Stimulated activated CD8-positive, alpha-beta memory T cell treated with anti-CD3 and anti-CD28 coated beads, Interleukin-15, amount 100 ng/mL, for 48 hours (primary cell): ENCODE measurements at regions not wholly inside any gene's neighbourhood (a gene's known extent, or its start where the extent isn't known, plus 50 kb on each side); places are given as distances from the start of the nearest gene placed in this dataset.
"Not testable (repeated sequence)": the region's sequence is repeated elsewhere in the genome, so short reads cannot be mapped to it uniquely, and the experiment has no call there.

ENCODE experiments used
- DNase-seq, 2 donors: peaks; one replicate each; pipeline ENCODE4 v3.0.0-alpha.2; 2020; ENCODE audit warnings: low read depth in 2 of 2

- no peak for DNase-seq
Measured at GRCh38 chr20:47897461-47897860, 112.2 kb upstream of the SULF2 start.

GRCh38 chr20:47892681-47893080 is 107.4 kb upstream of the SULF2 start:
- DNase-seq, result not testable (repeated sequence)

GRCh38 chr20:47890708-47891107 is 105.4 kb upstream of the SULF2 start:
- DNase-seq, result not testable (repeated sequence)

- DNase-seq, result not testable (repeated sequence)
Measured at GRCh38 chr20:47889751-47890150, 104.5 kb upstream of the SULF2 start.

- no peak for DNase-seq
Measured at GRCh38 chr20:47888351-47888750, 103.1 kb upstream of the SULF2 start.

GRCh38 chr20:47887477-47888080 is 102.3 kb upstream of the SULF2 start:
- no peak for DNase-seq

- DNase-seq, result no peak
Measured at GRCh38 chr20:47887064-47887463, 101.8 kb upstream of the SULF2 start.

- DNase-seq, result no peak
Measured at GRCh38 chr20:47886454-47887041, 101.3 kb upstream of the SULF2 start.

GRCh38 chr20:47885909-47886453 is 100.7 kb upstream of the SULF2 start:
- no peak for DNase-seq

GRCh38 chr20:47883940-47884339 is 98.7 kb upstream of the SULF2 start:
- DNase-seq, result not testable (repeated sequence)

GRCh38 chr20:47883186-47883585 is 97.9 kb upstream of the SULF2 start:
- DNase-seq, result no peak

- DNase-seq, result no peak
Measured at GRCh38 chr20:47879771-47880170, 94.5 kb upstream of the SULF2 start.

- DNase-seq, result no peak
Measured at GRCh38 chr20:47878601-47879027, 93.3 kb upstream of the SULF2 start.

GRCh38 chr20:47876311-47877088 is 91.2 kb upstream of the SULF2 start:
- no peak for DNase-seq

GRCh38 chr20:47875297-47876025 is 90.2 kb upstream of the SULF2 start:
- DNase-seq, result no peak

GRCh38 chr20:47872341-47872740 is 87.1 kb upstream of the SULF2 start:
- DNase-seq, result no peak

- no peak for DNase-seq
Measured at GRCh38 chr20:47870475-47870874, 85.2 kb upstream of the SULF2 start.

GRCh38 chr20:47868744-47869143 is 83.5 kb upstream of the SULF2 start:
- DNase-seq, result no peak

GRCh38 chr20:47868236-47868635 is 83.0 kb upstream of the SULF2 start:
- no peak for DNase-seq

GRCh38 chr20:47867831-47868230 is 82.5 kb upstream of the SULF2 start:
- DNase-seq, result no peak

- no peak for DNase-seq
Measured at GRCh38 chr20:47866480-47866879, 81.2 kb upstream of the SULF2 start.

- no peak for DNase-seq
Measured at GRCh38 chr20:47865912-47866311, 80.6 kb upstream of the SULF2 start.
